Osteocyte (in vitro differentiated cells): ENCODE measurements at regions not wholly inside any gene's neighbourhood (a gene's known extent, or its start where the extent isn't known, plus 50 kb on each side); places are given as distances from the start of the nearest gene placed in this dataset.

ENCODE experiments used
- DNase-seq: peaks from one replicate; pipeline ENCODE4 v3.0.0; 2021; ENCODE audit warnings: mixed read lengths; ENCODE audit not compliant: unreplicated experiment; ENCODE audit errors: extremely low spot score
- H3K27ac Mint-ChIP-seq: one replicate; pipeline ENCODE4 v1.8.0; 2021; ENCODE audit warnings: mild to moderate bottlenecking, mixed read lengths; ENCODE audit not compliant: unreplicated experiment
- H3K27me3 Mint-ChIP-seq: one replicate; pipeline ENCODE4 v1.8.0; 2021; ENCODE audit warnings: mixed read lengths; ENCODE audit not compliant: unreplicated experiment
- H3K36me3 Mint-ChIP-seq: one replicate; pipeline ENCODE4 v1.8.0; 2021; ENCODE audit warnings: mixed read lengths; ENCODE audit not compliant: unreplicated experiment
- H3K4me1 Mint-ChIP-seq: one replicate; pipeline ENCODE4 v1.8.0; 2021; ENCODE audit warnings: mixed read lengths; ENCODE audit not compliant: unreplicated experiment
- H3K4me3 Mint-ChIP-seq: one replicate; pipeline ENCODE4 v1.8.0; 2021; ENCODE audit warnings: mild to moderate bottlenecking, moderate library complexity, mixed read lengths; ENCODE audit not compliant: unreplicated experiment
- H3K9me3 Mint-ChIP-seq: one replicate; pipeline ENCODE4 v1.8.0; 2021; ENCODE audit warnings: mixed read lengths; ENCODE audit not compliant: unreplicated experiment
- TF ChIP-seq, protein P1 (sequence below): fragments of 200-600 bp; sonication (generic); IDR thresholded peaks from 2 replicates; pipeline ENCODE4 v1.5.0; 2021; ENCODE audit warnings: antibody characterized with exemption, mild to moderate bottlenecking, moderate library complexity

DNA sequence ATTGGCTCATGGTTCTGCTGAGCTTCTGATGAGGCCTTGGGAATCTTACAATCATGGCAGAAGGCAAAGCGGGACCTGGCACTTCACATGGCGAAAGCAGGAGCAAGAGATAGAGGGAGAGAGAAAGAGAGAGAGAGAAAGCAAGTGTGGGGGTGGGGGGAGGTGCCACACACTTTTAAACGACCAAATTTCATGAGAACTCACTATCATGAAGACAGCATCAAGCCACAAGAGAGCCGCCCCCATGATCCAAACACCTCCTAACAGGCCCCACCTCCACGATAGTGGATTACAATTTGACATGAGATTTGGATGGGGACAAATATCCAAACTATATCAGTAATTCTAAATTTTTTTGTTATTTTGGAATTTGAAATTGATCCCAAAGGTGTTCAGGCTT is 553.9 kb downstream of the PRR16 start:
- TF ChIP-seq, protein P1, sequence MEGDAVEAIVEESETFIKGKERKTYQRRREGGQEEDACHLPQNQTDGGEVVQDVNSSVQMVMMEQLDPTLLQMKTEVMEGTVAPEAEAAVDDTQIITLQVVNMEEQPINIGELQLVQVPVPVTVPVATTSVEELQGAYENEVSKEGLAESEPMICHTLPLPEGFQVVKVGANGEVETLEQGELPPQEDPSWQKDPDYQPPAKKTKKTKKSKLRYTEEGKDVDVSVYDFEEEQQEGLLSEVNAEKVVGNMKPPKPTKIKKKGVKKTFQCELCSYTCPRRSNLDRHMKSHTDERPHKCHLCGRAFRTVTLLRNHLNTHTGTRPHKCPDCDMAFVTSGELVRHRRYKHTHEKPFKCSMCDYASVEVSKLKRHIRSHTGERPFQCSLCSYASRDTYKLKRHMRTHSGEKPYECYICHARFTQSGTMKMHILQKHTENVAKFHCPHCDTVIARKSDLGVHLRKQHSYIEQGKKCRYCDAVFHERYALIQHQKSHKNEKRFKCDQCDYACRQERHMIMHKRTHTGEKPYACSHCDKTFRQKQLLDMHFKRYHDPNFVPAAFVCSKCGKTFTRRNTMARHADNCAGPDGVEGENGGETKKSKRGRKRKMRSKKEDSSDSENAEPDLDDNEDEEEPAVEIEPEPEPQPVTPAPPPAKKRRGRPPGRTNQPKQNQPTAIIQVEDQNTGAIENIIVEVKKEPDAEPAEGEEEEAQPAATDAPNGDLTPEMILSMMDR = no peak
- Mint-ChIP-seq H3K27ac (no peak overlapping the region), H3K9me3 (no peaks in the 10 kb centered on the region), H3K27me3 (peaks cover 6% of the 10 kb centered on the region), H3K4me1 (no peaks in the 10 kb centered on the region), H3K4me3 (no peak overlapping the region), H3K36me3 (no peaks in the 10 kb centered on the region)
- no peak for DNase-seq

DNA sequence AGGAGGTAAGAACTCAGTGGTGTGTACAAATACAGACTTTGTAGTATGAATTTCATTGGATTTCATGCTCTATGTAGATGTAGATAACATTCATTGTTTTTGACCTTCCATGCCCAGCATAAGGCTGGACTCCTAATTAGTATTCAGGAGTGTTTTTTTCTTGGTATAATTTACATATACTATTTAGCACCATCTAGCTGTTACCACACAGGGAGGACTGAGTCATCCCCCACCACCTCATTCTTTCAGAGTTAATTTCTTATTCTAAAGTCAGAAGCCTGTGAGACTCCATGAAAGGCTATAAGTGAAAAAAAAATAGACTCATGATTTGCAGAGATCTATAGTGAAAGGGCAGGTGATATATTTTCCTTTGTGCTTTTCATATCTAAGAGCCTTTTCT is 555.0 kb downstream of the PRR16 start:
- no peaks in the 10 kb centered on the region for H3K36me3 Mint-ChIP-seq
- TF ChIP-seq, protein P1 = no peak
- no peak for DNase-seq
- no peaks in the 10 kb centered on the region for H3K9me3 Mint-ChIP-seq
- no peaks in the 10 kb centered on the region for H3K4me1 Mint-ChIP-seq
- H3K27ac Mint-ChIP-seq = no peak overlapping the region
- peaks cover 6% of the 10 kb centered on the region for H3K27me3 Mint-ChIP-seq
- no peak overlapping the region for H3K4me3 Mint-ChIP-seq

DNA sequence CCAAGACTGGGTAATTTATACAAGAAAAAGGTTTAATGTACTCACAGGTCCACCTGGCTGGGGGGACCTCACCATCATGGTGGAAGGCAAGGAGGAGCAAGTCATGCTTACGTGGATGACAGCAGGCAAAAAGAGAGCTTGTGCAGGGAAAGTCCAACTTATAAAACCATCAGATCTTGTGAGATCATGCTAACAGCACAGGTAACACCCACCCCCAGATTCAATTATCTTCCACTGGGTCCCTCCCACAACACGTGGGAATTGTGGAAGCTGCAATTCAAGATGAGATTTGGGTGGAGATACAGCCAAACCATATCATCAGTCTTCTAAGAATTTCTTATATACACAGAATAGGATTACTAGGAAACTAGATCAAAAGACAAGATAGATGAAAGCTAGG is 555.6 kb downstream of the PRR16 start:
- Mint-ChIP-seq H3K9me3 (no peaks in the 10 kb centered on the region), H3K27me3 (peaks cover 6% of the 10 kb centered on the region), H3K36me3 (no peaks in the 10 kb centered on the region), H3K4me3 (no peak overlapping the region), H3K4me1 (no peaks in the 10 kb centered on the region), H3K27ac (no peak overlapping the region)
- DNase-seq = no peak
- TF ChIP-seq, protein P1 = no peak

DNA sequence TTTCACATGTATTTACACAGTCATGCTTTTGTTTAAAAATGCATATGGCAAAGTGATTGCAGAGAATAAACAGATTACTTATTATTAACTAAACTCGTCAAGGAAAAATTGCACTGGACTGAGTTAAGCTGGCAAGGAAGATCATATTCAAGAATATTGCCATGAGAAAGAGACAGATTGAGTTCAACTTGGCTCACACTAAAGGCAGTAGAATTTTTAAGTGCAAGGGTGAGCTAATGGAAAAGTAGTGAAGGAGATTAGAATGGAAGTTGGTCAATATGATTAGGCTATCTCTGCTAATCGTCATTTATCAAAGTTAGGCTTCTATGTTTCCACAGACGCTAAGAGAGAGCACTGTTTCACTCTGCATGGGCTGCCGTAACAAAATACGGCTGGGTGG is 557.6 kb downstream of the PRR16 start:
- TF ChIP-seq, protein P1 = no peak
- Mint-ChIP-seq H3K4me1 (no peaks in the 10 kb centered on the region), H3K9me3 (no peaks in the 10 kb centered on the region), H3K36me3 (no peaks in the 10 kb centered on the region), H3K27ac (no peak overlapping the region), H3K27me3 (peaks cover 6% of the 10 kb centered on the region), H3K4me3 (no peak overlapping the region)
- DNase-seq = no peak

DNA sequence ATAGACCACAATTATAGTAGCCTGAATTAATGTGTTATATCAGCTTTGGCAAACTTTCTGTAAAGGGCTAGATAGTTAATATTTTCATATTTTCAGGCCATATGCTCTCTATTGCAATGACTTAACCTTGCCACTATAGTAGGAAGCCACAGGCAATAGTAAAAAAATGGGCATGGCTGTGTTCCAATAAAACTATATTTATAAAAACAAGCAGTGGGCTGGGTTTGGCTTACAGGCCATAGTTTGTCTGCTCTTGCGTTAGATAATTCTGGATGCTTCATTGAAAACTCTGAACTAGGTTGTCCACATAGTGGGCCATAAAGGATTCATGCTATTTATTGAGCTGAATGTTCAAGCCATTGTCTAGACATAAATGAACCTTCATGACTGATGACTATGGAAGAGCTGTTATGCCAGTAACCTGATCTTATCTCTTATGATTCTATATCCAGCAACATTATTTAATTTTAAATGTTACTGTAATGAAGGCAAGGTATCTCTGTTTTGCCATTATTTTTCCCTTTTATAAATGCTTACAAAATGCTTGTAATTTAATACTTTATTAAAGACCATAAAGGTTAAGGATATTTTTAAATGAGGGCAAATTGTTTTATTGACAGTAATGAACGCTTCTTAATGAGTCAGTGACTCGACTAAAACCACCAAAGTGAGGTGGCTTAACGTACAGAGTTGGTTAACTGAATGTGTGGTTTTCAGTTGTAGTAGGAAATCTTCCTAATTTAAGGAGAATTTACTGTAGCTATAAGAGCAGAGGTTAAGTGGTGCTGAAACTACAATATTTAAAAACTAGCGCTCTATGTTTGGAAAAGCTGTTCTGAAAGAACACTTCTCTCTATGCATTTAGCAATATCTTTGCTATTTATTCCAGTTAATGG is 560.6 kb downstream of the PRR16 start:
- DNase-seq = no peak
- Mint-ChIP-seq H3K36me3 (no peaks in the 10 kb centered on the region), H3K27me3 (peaks cover 4% of the 10 kb centered on the region), H3K9me3 (no peaks in the 10 kb centered on the region), H3K4me1 (no peaks in the 10 kb centered on the region), H3K27ac (no peak overlapping the region), H3K4me3 (no peak overlapping the region)
- TF ChIP-seq, protein P1 = no peak
